Stimulated activated naive CD4-positive, alpha-beta T cell (primary cell): ENCODE measurements at regions not wholly inside any gene's neighbourhood (a gene's known extent, or its start where the extent isn't known, plus 50 kb on each side); places are given as distances from the start of the nearest gene placed in this dataset.

Source experiments
- DNase-seq, 6 experiments: peaks; one replicate each; lab custom pipeline; 2025; lab: John Stamatoyannopoulos, UW

DNA sequence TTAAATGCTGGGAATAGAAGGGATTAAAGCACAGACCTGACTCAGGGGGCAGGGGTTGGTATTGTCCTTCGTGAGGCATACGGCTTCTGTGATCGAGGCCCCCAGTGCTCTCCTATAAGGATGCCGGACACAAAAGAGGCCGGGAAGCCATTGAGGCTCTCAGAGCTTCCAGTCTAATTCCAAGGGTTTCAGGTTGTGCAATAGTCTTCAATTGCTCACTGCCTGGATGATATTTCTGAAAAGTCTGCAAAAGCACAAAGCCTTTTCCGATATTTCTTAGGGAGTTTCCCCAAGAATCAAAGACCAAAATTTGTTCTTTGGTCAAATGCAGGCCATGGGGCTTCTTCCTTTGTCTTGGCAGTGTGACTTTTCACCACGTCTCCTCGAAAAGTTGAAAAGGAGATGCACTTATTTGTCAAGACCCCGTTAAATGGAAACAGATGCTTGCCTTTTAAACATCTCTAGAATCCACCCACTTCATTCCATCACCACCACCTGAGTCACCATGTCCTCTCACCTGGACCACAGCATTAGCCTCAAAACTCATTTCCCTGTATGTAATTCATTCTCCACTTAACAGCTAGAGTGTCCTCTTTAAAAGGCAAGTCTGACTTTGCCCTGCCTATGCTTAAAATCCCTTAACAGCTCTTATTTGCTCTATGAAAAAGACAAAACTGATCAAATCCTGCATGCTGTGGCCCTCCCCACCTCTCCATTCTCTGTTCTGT lies 134.8 kb upstream of the NAMPT start:
- no peak for DNase-seq

DNA sequence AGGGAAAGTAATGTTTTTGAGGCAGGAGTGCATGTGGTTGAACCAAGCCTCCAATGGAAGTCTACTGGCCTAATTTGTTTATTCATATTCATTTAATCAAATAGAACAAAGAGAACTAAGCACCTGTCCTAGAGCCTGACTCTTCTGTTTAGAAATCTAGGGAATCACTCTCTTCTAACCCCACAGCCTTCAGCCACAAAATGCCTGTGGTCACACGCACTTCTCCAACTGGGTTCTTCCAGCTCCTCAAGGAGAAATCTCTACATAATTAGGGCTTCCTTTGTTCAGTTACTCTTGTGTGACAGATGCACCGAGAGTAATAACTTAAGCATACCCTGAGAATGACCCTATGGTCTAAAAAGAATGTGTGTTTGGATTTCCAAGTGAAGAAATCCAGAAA lies 133.7 kb upstream of the NAMPT start:
- DNase-seq, result no peak

DNA sequence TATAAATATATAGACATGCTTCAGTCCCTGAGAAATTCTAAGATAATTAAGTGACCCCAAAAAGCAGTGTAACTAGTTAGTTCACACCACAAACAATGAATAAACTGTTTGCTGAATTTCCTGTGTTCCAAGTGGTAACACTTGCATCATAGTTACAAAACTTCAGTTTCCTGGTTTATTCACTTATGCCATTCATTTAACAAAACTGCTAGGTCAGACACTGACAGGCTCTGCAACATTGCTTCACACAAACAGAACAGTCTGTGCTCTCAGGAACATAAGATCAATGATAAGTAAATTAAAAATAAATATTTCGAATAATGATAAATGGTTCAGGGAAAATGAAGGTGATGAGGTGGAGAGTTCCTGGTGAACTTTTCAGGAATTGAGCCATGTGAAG lies 133.3 kb upstream of the NAMPT start:
- no peak for DNase-seq

DNA sequence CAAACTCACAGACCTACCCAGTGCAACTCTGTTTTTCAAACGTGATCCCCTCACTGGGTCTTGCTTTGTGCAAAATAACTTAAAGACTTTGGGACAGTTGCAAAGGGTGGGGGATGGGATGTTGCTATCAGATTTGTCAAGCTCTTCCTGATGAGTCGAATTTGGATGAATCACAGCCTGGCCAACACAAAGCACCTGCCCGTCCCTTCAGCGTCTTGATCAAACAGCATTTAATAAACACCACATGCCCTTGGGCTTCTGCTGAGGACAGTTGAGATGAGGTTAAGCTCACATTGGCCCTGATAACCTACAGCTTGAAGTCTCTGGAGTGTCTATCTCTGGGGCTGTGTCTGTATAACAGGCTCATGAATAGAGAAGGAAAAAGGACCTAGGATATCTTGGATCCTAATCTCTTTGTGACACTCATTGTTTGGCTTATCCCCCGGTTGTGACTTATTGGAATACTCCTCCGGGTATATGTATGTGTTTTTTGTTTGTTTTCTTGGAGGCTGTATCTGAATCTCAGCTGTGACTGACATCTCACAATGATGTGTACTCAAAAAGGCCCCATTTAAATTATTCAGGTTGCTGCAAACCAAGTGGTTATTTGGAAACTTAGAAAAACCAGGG lies 132.6 kb upstream of the NAMPT start:
- DNase-seq, result no peak

DNA sequence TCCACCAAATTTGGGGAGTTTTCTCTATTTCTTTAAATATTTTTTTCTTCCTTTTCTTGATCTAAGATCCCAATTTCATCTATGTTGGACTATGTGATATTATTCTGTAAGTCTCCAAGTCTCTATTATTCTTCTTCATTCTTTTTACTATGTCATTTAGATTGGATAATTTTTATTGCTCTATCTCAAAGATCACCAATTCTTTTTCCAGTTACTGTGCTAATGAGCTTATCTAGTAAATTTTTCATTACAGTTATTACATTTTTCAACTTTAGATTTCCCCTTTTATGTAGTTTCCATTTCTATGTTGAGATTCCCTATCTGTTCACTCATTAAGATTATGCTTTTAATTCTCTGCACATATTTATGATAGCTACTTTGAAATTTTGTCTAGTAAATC lies 131.6 kb upstream of the NAMPT start:
- no peak for DNase-seq

DNA sequence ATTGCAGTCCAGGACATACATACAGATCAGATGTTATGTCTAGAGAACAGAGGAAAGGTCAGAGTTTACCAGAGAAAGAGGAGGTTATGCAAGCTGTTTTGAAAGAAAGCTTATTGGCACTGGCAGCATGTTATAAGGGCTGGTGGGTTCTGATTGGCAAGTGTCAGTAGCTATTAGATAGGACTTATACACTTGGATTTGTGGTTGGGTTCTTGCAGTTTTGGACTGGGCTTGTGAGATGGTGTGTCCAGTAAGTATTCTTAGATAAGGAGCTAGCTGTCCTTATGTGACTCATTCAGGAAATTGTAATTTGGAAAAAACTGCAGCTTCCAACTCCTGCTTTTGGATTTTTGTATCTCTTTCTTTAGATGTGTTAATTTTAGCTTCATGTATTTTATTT lies 130.7 kb upstream of the NAMPT start:
- no peak for DNase-seq

DNA sequence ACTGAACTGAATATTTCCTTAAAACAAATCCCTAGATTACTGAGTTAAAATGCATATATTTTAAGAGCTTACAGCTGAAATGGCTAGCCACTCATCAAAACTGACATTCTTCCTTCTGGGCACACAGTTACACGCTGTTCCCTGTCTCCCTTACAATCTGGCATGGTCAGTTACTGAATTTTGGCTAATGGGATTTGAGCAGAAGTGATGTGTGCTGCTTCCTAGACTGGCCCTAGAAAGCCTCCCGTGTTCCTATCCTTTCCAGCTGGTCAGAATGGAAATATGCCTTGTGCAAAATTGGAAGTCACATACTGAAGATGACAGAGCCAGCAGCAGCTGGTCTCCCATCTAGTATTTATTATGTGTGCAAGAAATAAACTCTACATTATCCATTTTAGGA lies 128.7 kb upstream of the NAMPT start:
- DNase-seq, result no peak

DNA sequence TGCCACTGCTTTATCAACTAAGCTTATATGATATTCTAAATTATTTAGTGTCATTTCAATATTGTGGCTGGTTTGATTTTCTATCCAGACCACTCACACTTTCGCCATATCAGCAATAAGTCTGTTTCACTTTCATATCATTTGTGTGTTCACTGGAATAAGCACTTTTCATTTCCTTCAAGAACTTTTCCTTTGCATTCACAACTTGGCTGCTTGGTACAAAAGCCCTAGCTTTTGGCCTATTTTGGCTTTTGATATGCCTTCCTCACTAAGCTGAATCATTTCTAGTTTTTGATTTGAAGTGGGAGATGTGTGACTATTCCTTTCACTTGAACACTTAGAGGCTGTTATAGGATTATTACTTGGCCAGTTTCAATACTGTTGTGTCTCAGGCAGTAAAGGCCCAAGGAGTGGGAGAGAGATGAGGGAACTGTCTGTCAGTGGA lies 120.9 kb upstream of the NAMPT start:
- DNase-seq, result no peak

DNA sequence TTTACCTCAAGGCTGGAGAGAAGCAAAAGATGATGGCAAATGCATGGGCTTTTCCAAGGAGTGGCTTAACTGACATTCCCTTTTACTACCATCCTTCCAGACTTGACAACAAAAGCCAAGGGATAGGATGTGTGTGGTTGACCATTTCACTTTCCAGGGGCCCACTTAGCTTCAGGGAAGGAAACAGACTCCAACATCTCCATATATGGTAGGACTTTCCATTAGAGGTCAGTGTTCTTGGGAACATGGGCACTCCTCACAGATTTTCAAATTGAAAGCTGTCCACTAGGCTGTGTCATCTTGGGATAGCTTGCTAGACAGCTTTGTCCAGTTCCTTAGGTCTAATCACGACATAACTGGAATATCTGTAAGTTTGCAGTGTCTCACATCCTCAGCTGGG lies 118.1 kb upstream of the NAMPT start:
- DNase-seq, result no peak

DNA sequence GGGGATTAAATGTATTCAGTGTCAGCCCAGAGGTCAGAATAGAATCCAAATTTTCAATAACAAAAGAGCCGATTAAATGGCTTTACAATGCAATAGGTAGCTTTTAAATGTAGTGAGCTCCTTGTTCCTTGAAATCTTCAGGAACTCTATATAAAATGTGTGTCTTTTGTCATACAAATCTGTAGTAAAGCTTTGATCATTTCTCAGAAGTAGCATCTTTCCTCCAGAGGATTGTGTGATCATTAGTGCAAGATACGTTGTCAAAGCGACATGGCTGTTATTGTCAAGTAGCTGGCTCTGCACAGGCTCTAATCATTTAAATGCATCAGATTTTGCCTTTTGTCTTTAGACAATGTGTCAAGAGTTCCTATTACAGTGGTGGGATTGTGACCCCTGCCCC lies 116.1 kb upstream of the NAMPT start:
- DNase-seq, result no peak

DNA sequence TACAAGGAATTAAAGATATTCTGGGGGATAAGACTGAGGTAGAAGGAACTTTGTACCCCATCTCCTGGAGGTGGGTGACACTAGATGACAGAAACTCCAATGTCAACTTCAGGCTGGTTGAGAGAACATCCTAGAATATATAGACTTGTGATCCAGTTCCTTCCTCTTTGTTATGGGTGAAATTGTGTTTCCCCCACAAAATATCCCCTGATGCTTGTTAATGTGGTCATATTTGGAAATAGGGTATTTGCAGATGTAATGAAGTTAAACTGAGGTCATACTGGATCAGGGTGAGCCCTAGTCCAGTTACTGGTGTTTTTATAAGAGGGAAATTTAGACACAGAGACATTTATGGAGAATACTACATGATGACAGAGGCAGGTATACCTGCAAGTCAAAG lies 114.0 kb upstream of the NAMPT start:
- no peak for DNase-seq

DNA sequence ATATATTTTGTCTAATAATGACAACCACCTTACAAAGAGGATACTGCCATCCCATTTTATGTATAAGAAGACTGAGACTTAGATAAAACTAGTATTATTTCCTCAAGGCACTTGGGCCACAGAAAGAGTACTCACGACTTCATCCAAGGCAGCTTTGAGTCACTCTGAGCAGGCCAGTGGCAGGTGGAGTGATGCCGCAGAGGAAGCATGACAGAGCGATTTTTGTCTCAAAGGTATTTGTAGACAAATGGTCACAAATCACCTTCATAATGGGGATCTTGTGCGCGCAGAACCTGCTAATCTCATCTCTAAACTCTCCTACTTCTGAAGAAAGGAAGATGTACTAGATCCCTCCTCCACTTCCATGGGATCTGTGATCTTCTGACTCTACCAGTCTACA lies 113.2 kb upstream of the NAMPT start:
- DNase-seq, result no peak

DNA sequence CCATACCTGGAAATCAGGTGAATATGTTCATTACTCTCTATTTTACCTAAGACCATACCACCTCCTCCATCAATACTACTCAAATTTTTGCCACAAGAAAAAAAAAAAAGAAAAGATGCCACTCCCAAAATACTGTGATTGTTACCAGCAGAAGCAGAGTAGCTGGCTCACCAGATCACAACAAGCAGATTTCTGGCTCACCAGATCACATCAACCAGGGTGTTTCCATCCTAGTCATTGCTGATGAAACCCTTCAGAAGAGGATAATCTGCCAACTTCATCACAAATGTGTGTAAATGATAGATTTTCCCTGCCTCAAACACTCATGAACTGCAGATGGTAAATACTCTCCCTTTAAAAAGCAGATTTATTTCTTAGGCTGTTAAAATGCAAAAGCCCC lies 109.7 kb upstream of the NAMPT start:
- DNase-seq, result no peak

DNA sequence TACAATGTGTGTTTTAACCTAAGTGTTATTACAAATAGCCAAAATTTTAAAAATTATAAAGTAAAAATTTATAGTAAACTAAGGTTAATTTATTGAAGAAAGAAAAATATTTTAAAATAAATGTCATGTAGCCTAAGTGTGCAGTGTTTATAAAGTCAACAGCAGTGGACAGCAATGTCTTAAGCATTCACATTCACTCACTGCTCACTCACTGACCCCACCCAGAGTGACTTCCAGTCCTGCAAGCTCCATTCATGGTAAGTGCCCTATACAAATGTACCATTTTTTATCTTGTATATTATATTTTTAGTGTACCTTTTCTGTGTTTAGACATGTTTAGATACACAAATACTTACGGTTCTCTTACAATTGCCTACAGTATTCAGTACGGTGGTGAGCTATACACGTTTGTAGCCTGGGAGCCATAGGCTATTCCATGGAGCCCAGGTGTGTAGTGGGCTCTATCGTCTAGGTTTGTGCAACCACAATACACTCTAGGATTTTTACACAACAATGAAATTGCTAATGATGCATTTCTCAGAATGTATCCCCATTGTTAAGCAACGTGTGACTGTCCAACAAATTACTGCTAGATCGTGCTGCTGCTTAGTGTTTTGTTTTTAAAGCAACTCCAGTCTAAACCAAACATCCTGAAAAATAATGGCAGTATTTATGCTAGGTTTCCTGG lies 108.9 kb upstream of the NAMPT start:
- DNase-seq, result no peak

DNA sequence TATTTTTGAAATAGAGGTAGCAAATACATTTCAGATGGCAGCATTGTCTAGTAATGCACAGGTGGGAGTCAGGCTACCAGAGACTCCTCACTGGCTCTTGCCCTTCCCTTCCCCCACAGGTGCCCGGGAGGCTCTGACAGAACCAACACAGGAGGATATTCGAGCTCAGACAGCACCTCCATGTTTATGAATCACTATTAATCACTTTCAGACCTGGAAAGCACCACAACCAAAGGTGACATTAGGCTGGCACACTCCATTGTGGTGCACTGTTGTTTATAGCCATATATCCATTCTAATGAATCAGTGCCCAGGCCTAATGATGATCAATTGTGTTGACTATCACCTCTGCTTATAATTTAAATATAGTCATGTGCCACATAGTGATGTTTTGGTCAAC lies 107.8 kb upstream of the NAMPT start:
- no peak for DNase-seq

DNA sequence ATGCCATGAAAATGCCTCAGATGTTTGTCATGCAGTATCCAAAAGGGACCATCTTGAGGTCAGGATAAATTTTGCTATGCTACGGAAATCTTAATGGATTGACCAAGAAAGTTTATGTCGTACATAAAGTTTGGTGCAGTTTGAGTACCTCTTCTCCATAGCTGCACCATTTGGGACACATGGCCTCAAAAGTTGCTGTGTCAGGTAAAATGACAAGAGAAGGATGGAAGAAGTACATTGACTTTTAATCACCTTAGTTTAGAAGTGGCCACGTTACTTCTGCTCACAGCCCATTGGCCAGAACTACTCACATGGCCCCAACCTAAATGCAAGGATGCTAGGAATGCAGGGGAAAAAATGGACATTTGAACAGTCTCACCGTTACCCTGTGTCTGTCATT lies 107.4 kb upstream of the NAMPT start:
- no peak for DNase-seq

DNA sequence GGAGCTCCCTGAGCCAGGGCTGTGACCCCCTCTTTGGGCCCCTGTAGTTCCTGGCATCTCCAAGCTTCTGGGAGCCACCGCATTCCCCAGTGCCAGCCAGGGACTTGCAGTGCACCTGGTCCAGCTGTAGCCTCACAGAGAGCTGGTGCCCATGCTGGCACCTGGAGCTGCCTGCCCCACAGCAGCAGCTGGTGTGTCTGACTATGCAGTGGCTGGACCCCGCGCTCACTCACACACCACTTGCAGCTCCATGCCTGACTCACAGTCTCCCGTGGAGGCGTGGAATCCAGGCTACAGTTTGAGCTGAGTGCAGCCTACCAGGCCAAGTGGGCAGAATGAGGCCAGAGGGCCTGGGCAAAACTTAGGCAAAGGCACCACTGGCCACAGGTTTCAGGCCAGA lies 102.2 kb upstream of the NAMPT start:
- no peak for DNase-seq

DNA sequence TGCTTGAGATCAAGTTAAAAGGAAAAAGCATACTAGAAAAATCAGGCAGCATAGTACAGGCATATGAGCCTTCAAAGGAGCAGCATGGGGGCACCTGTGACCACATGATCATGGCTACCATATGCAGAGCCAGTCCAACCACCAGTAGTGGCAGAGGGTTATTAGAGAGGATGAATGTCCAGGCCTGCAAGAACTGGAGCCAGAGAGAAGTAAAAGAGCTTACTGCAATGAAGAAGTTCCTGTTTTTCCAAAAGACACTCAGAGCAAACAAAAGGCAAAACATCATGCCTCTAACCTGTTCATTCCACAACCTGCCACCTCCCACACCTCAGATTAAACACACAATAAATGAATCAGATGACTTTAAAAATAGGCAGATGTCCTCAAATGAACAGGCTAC lies 99.6 kb upstream of the NAMPT start:
- DNase-seq, result no peak

DNA sequence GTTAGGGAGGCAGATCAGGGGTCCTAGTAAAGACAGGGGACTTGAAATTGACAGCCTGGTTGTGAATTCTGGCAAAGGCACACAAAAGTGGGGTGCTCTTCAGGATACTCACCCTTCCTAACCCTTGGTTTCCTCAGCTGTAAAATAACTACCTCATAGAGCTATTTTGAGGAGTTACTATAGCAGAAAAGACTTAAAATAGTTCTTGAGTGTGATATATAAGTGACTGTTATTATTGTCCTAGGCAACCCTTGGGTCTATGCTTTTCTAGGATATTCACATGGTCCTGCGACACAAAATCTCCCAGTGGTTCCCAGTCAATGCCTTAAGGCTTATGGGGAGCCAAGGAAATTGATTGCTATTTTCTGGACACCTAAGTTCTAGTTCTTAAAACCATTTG lies 98.1 kb upstream of the NAMPT start:
- no peak for DNase-seq

DNA sequence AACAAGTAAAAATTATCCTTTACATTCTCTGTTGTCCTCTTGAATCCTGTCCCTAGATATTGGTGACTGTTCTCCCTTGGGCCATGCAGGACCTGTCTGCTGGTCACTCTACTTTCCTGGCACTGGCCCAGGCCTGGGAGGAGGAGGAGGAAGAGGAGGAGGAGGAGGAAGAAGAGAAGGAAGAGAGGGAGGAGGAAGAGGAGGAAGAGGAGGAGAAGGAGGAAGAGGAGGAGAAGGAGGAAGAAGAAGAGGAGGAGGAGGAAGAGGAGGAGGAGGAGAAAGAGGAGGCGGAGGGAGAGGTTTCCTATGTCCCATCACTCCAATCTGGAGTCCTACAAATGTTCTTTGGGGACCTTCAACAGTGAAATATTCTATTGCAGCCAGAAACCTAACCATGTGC lies 97.3 kb upstream of the NAMPT start:
- DNase-seq, result no peak

DNA sequence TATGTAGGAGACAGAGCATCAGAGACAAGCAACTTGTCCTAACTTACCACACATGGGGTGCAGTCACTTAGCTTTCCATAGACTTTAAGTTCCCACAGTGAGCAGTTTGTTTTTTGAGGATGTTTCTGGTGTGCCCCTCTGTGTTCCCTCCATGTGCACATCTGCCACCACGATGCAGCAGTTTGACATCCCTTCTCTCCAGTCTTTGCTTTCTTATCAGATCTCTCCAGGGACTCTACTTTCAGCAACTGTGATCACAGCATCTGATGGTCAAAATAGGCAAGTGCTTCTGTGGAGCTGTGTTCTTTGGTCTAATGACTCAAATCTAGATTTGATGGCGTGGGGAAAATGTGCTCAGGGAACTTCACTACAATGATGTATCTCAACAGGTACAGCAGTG lies 96.5 kb upstream of the NAMPT start:
- no peak for DNase-seq

DNA sequence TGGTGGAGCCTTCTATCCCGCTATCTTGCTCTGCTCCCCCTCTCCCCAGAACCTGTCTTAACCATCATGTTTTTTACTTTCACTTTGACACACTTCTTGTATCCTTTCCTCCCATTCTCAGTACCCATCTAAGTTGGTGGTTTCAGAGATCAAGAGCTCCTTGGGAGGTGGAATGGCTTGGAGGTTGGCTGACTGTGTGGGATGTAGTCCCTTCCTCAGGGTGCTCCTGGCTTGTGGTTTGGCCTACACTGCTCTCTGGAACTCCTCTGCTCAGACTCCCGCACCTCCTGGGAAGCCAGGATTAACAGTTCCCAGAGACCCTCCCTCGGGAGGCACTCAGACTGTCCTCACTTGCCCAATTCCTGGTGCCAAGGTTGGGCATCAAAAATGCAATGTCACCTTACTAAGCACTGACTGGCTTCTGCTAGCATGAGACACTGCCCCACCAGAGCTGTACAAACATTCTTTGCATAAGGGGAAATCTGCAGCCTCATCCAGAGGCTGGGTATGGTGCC lies 93.1 kb upstream of the NAMPT start:
- no peak for DNase-seq

DNA sequence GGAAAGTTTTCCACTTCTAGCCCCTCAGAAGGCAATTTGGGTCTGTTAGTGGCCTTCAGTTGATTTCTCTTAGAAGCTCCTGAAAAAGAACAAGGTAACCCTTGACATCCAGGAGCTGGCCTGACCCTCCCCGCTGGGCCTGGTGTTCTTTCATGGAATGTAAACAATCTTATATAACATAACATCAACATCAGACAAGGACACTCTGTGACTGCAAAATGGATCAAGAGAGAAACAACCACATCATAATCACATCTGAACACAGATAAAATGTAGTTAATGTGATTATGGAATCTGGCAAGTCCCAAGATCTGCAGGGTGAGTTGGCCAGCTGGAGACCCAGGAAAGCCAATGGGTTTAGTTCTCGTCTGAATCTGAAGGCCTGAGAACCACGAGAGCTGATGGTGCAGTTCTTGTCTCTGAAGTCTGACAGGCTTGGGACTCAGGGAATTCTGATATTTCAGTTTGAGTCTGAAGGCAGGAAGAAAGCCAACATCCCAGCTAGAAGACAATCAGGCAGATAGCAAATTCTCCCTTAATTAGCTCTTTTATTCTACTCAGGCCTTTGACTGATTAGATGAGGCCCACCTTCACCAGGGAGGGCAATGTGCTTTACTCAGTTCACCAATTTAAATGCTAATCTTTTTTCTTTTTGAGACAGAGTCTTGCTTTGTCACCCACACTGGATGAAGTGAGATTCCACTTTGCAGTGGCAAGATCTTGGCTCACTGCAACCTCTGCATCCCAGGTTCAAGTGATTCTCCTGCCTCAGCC lies 91.4 kb upstream of the NAMPT start:
- DNase-seq, result no peak
